ENCODE measurements at regions not wholly inside any gene's neighbourhood (a gene's known extent, or its start where the extent isn't known, plus 50 kb on each side); places are given as distances from the start of the nearest gene placed in this dataset.

GRCh38 chr1:242674951-242675645, 150.6 kb upstream of the PLD5 start:
- intact Hi-C loops (cut with micrococcal nuclease; ENCODE audit: unreplicated experiment) (no loop called here), in situ Hi-C loops (cut with MboI) (no loop called here)
- Histone ChIP-seq H3K36me3 (ENCODE audit: control insufficient read depth in 2 of 2, insufficient read depth in 2 of 2, low read length in 1 of 2) (no peaks in the 10 kb centered on the region), H3K9me3 (replicated peaks; ENCODE audit: control insufficient read depth, insufficient read depth, low read length) (no peaks in the 10 kb centered on the region), H3K27ac (ENCODE audit: control insufficient read depth, insufficient read depth) (no peak overlapping the region), H4K20me1 (ENCODE audit: control insufficient read depth, insufficient read depth) (no peaks in the 10 kb centered on the region), H2AFZ (ENCODE audit: control insufficient read depth, low read depth, low read length) (no peak overlapping the region), H3K27me3 (replicated peaks in 1 of 2; ENCODE audit: control insufficient read depth in 2 of 2, insufficient read depth in 2 of 2, low read length in 1 of 2) (no peaks in the 10 kb centered on the region), H3K79me2 (ENCODE audit: control insufficient read depth, insufficient read depth, low read length) (no peaks in the 10 kb centered on the region), H3K4me1 (ENCODE audit: control insufficient read depth, insufficient read depth, low read length) (no peaks in the 10 kb centered on the region), H3K9ac (ENCODE audit: control insufficient read depth, insufficient read depth, low read length) (no peak overlapping the region), H3K4me2 (ENCODE audit: control insufficient read depth, insufficient read depth) (no peak overlapping the region), H3K4me3 (no peak overlapping the region)
- CTCF ChIA-PET: interaction anchor here (0.8 to 1.3 kb wide), 2 partner anchors 18 to 24 kb away, joined by 3 to 4 read pairs; no protein-coding TSS in a partner anchor
- DNase-seq (ENCODE audit: low read depth, low spot score) (no peak), FAIRE-seq (no peak), ATAC-seq (no peak)
- RAD21 ChIA-PET (ENCODE audit: unreplicated experiment): no interaction called here
- POLR2A ChIA-PET: no interaction called here
- WGBS (ENCODE audit: insufficient coverage, insufficient replicate concordance, low lambda C conversion rate, missing lambda C conversion rate): 34% methylated on average over 10 of the region's 10 CpGs
- no TSS peak for BruUV-seq (replicated peaks)
- TF ChIP-seq NR2F1 (conservative IDR thresholded peaks at IDR 0.05): no peak
- TF ChIP-seq FOS (IDR thresholded peaks at IDR 0.05; ENCODE audit: borderline replicate concordance, extremely low read depth, insufficient read length): no peak
- no peak for TF ChIP-seq FOXM1 (IDR thresholded peaks at IDR 0.05; ENCODE audit: low read depth, low read length)
- TF ChIP-seq EP300 (IDR thresholded peaks at IDR 0.05; ENCODE audit: borderline replicate concordance in 1 of 2, control insufficient read depth in 1 of 2, low read depth in 2 of 2, low read length in 2 of 2): no peak
- no peak for TF ChIP-seq ETV6 (conservative IDR thresholded peaks at IDR 0.05 in 1 of 2, IDR thresholded peaks at IDR 0.05 in 1 of 2; ENCODE audit: borderline replicate concordance in 1 of 2, low read depth in 1 of 2)
- no peak for TF ChIP-seq MEF2B (IDR thresholded peaks at IDR 0.05; ENCODE audit: partially characterized antibody, poor library complexity, severe bottlenecking)
- no peak for TF ChIP-seq RB1 (IDR thresholded peaks at IDR 0.05; ENCODE audit: borderline replicate concordance)
- TF ChIP-seq CBX3 (IDR thresholded peaks at IDR 0.05; ENCODE audit: borderline replicate concordance, low read depth): no peak
- no peak for TF ChIP-seq HDAC6 (IDR thresholded peaks at IDR 0.05; ENCODE audit: unreplicated experiment)
- TF ChIP-seq SUZ12 (IDR thresholded peaks at IDR 0.05; ENCODE audit: unreplicated experiment): no peak
- no peak for TF ChIP-seq HSF1 (IDR thresholded peaks at IDR 0.05; ENCODE audit: low read depth, low read length)
- SMC1A ChIA-PET (ENCODE audit: uncharacterized antibody, unreplicated experiment): no interaction called here

Data from GM12878 (cell line).